Thyroid gland (tissue), 4 donors: ENCODE measurements at regions not wholly inside any gene's neighbourhood (a gene's known extent, or its start where the extent isn't known, plus 50 kb on each side); places are given as distances from the start of the nearest gene placed in this dataset.

Experiments used
- POLR2A ChIP-seq, 2 donors: fragments of 450-650 bp; IDR thresholded peaks; one replicate each; pipeline ENCODE4 v1.6.1; 2017; ENCODE audit warnings: antibody characterized with exemption in 2 of 2, mild to moderate bottlenecking in 2 of 2, moderate library complexity in 1 of 2
- TF ChIP-seq, protein P1 (sequence below), 6 experiments: fragments of 200-600 bp in 3 of 6; fragments of 450-650 bp in 3 of 6; sonication (generic) in 3 of 6; IDR thresholded peaks; one replicate each; pipeline ENCODE4 v1.5.1; 2016 to 2019; ENCODE audit warnings: antibody characterized with exemption in 6 of 6, mild to moderate bottlenecking in 2 of 6, inconsistent platforms in 1 of 6, moderate library complexity in 1 of 6

DNA sequence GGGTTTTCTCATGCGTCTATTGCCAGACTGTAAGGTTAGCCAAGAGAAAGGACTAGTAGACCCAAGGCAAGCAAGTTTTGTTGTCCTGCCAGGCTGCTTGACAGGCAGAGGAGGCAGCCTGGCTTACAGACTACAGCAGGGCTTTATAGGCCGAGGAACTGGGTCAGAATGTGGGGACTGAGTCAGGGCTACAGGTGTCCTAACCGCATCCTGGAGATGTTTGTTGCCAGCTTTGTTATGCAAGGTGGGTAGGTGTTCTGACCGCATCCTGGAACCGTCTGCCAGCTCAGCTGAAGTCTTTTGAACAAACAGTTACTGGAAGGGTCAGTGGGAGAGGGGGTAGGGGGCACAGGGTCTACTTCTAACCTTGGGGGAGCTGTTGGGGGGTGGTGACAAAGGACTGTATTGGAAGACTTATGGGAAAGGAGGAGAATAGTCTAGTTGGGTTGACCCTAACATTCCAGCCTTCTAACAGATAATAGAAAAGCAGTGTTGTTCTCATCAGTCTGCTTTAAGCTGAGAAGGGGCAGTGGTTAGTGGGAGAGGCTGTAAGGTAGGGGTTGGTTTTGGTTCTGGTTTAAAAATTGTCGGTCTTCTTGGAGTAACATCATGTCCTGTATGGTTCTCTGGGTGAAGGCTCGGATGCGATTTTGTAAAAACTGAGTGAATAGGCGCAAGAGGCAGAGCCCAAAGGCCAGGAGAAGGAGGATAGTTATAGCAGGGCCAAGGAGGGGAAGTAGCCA, 913.8 kb upstream of the SLITRK5 start:
- TF ChIP-seq, protein P1, sequence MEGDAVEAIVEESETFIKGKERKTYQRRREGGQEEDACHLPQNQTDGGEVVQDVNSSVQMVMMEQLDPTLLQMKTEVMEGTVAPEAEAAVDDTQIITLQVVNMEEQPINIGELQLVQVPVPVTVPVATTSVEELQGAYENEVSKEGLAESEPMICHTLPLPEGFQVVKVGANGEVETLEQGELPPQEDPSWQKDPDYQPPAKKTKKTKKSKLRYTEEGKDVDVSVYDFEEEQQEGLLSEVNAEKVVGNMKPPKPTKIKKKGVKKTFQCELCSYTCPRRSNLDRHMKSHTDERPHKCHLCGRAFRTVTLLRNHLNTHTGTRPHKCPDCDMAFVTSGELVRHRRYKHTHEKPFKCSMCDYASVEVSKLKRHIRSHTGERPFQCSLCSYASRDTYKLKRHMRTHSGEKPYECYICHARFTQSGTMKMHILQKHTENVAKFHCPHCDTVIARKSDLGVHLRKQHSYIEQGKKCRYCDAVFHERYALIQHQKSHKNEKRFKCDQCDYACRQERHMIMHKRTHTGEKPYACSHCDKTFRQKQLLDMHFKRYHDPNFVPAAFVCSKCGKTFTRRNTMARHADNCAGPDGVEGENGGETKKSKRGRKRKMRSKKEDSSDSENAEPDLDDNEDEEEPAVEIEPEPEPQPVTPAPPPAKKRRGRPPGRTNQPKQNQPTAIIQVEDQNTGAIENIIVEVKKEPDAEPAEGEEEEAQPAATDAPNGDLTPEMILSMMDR (IDR thresholded peaks at IDR 0.05): no peak
- TF ChIP-seq POLR2A (IDR thresholded peaks at IDR 0.05): no peak
